OCI-LY7 (cell line): ENCODE measurements at regions not wholly inside any gene's neighbourhood (a gene's known extent, or its start where the extent isn't known, plus 50 kb on each side); places are given as distances from the start of the nearest gene placed in this dataset.

Experiments used
- BruUV-seq: library from RNA; stranded (reverse); fragments of 400-500 nt; replicated peaks from 2 replicates; lab custom pipeline; 2021; lab: Mats Ljungman, UMichigan
- CTCF ChIA-PET: fragments of 300-600 bp; sonication (Branson Sonifier 250); formaldehyde crosslinking; loops from one replicate; lab custom pipeline; 2022; ENCODE audit warnings: antibody characterized with exemption; ENCODE audit not compliant: unreplicated experiment; lab: Charles Lee
- POLR2A ChIA-PET: fragments of 300-600 bp; sonication (Branson Sonifier 250); formaldehyde crosslinking; loops from one replicate; lab custom pipeline; 2022; ENCODE audit warnings: antibody characterized with exemption; lab: Charles Lee
- DNase-seq: peaks from one replicate; pipeline ENCODE4 v3.0.0-alpha.2; 2015; ENCODE audit warnings: low spot score
- H2AFZ ChIP-seq: fragments of 200-600 bp; sonication (generic), shearing (Covaris generic); 2 replicates; pipeline ENCODE4 v1.6.1; 2014; ENCODE audit warnings: mild to moderate bottlenecking, antibody characterized with exemption, low read length, moderate library complexity
- H3K27ac ChIP-seq: fragments of 200-600 bp; sonication (generic); 2 replicates; pipeline ENCODE4 v1.5.1; 2014; ENCODE audit warnings: mixed run types, low read depth, mild to moderate bottlenecking, moderate library complexity, low read length, inconsistent platforms; ENCODE audit not compliant: poor library complexity, severe bottlenecking
- H3K36me3 ChIP-seq: fragments of 200-600 bp; sonication (generic); 2 replicates; pipeline ENCODE4 v1.6.1; 2014; ENCODE audit warnings: mild to moderate bottlenecking, antibody characterized with exemption, low read length, moderate library complexity, mixed read lengths; ENCODE audit not compliant: insufficient read depth
- H3K4me1 ChIP-seq: fragments of 200-600 bp; sonication (generic); 2 replicates; pipeline ENCODE4 v1.5.1; 2014; ENCODE audit warnings: mild to moderate bottlenecking, low read length; ENCODE audit not compliant: insufficient read depth, poor library complexity, severe bottlenecking
- H3K4me2 ChIP-seq: fragments of 200-600 bp; sonication (generic); 2 replicates; pipeline ENCODE4 v1.6.1; 2014; ENCODE audit warnings: mild to moderate bottlenecking, low read length
- H3K4me3 ChIP-seq: fragments of 200-600 bp; sonication (generic); 2 replicates; pipeline ENCODE4 v1.5.1; 2014; ENCODE audit warnings: mild to moderate bottlenecking, low read depth, low read length; ENCODE audit not compliant: poor library complexity, severe bottlenecking
- H3K79me2 ChIP-seq: fragments of 200-600 bp; sonication (generic); 2 replicates; pipeline ENCODE4 v1.6.1; 2016; ENCODE audit warnings: low read depth, mild to moderate bottlenecking, low read length, moderate library complexity, mixed read lengths; ENCODE audit not compliant: insufficient read depth
- H3K9me2 ChIP-seq: fragments of 200-600 bp; sonication (generic); 2 replicates; pipeline ENCODE4 v1.6.1; 2016; ENCODE audit warnings: mild to moderate bottlenecking, low read length, mixed read lengths; ENCODE audit not compliant: insufficient read depth
- H3K9me3 ChIP-seq: fragments of 200-600 bp; sonication (generic); 2 replicates; pipeline ENCODE4 v1.6.1; 2014; ENCODE audit warnings: mild to moderate bottlenecking, mixed run types, low read length, mixed read lengths
- H4K20me1 ChIP-seq: fragments of 200-600 bp; sonication (generic); 2 replicates; pipeline ENCODE4 v1.6.1; 2014; ENCODE audit warnings: mild to moderate bottlenecking, antibody characterized with exemption, low read length, moderate library complexity, mixed read lengths; ENCODE audit not compliant: insufficient read depth
- EZH2phosphoT487 ChIP-seq: fragments of 200-600 bp; sonication (generic); IDR thresholded peaks from 2 replicates; pipeline ENCODE4 v1.6.1; 2018; ENCODE audit warnings: low read depth, borderline replicate concordance, mild to moderate bottlenecking, mixed run types, antibody characterized with exemption, low read length, moderate library complexity, mixed read lengths
- intact Hi-C: fragments of 100-400 bp; cut with micrococcal nuclease; formaldehyde crosslinking; loops from one replicate; pipeline ENCODE4 v1.10.0; 2022; ENCODE audit not compliant: unreplicated experiment
- TF ChIP-seq, protein P1 (sequence below): fragments of 200-600 bp; sonication (generic); conservative IDR thresholded peaks from 2 replicates; pipeline ENCODE4 v1.5.1; 2014; ENCODE audit warnings: mild to moderate bottlenecking, antibody characterized with exemption, low read length, moderate library complexity, mixed read lengths

DNA sequence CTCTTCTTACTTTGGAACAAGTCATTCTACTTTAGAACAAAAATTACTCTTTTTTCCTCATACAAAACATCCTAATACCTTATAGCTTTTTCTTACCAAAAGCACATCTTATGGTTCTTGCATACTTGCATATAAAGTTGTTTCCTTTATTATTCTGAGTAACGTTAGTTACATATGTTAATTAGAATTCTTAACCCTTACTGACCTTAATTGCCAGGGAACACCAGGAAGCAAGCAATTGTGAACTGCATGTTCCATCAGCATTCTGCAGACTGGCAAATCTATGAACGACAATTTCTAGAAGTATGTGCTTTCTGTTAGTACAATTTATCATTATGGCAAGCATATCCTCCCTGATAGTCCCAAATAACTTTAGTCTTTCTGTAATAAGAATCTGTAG, 831.0 kb downstream of the C6orf118 start:
- Histone ChIP-seq H3K4me2 (no peak overlapping the region), H3K79me2 (no peaks in the 10 kb centered on the region), H3K9me3 (no peaks in the 10 kb centered on the region), H3K9me2 (no peaks in the 10 kb centered on the region), H3K36me3 (no peaks in the 10 kb centered on the region), H2AFZ (no peak overlapping the region), H3K27ac (no peak overlapping the region), H3K4me1 (no peaks in the 10 kb centered on the region), H4K20me1 (no peaks in the 10 kb centered on the region), H3K4me3 (no peak overlapping the region)
- ChIA-PET CTCF (no interaction called here), POLR2A (interaction anchor here (0.8 to 1.9 kb wide), 2 partner anchors 9 to 25 kb away, joined by 3 to 8 read pairs; no protein-coding TSS in a partner anchor)
- no peak for DNase-seq
- BruUV-seq, result no TSS peak
- intact Hi-C loops, result no loop called here
- TF ChIP-seq, protein P1, sequence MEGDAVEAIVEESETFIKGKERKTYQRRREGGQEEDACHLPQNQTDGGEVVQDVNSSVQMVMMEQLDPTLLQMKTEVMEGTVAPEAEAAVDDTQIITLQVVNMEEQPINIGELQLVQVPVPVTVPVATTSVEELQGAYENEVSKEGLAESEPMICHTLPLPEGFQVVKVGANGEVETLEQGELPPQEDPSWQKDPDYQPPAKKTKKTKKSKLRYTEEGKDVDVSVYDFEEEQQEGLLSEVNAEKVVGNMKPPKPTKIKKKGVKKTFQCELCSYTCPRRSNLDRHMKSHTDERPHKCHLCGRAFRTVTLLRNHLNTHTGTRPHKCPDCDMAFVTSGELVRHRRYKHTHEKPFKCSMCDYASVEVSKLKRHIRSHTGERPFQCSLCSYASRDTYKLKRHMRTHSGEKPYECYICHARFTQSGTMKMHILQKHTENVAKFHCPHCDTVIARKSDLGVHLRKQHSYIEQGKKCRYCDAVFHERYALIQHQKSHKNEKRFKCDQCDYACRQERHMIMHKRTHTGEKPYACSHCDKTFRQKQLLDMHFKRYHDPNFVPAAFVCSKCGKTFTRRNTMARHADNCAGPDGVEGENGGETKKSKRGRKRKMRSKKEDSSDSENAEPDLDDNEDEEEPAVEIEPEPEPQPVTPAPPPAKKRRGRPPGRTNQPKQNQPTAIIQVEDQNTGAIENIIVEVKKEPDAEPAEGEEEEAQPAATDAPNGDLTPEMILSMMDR, result no peak
- no peak for TF ChIP-seq EZH2phosphoT487

DNA sequence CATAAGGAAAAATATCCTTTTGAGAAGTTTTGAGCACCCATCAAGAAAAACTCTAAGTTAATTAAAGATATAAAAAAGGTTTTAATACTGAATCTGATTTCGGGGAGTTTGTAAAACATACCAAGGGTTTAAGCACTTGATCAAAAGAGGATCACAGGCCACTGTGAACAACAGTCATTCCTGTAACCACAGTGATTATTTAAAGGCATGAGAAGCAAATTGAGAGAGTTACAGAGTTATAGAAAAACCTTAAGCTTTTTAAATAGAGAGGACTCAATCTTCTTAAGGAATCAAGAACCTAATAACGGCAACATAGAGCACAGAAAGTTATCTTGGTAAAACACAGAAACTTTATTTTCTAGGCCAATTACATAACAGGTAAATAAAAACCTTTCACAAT, 831.6 kb downstream of the C6orf118 start:
- no peaks in the 10 kb centered on the region for H3K9me2 ChIP-seq
- intact Hi-C loops, result no loop called here

GRCh38 chr6:164477101-164477500, 832.3 kb downstream of the C6orf118 start:
- intact Hi-C loops, result no loop called here
- Histone ChIP-seq H3K4me2 (no peak overlapping the region), H3K27ac (no peak overlapping the region), H2AFZ (no peak overlapping the region), H3K4me1 (no peaks in the 10 kb centered on the region), H4K20me1 (no peaks in the 10 kb centered on the region), H3K9me3 (no peaks in the 10 kb centered on the region), H3K79me2 (no peaks in the 10 kb centered on the region), H3K36me3 (no peaks in the 10 kb centered on the region), H3K9me2 (no peaks in the 10 kb centered on the region), H3K4me3 (no peak overlapping the region)
- ChIA-PET CTCF (no interaction called here), POLR2A (no interaction called here)
- TF ChIP-seq EZH2phosphoT487, result no peak
- TF ChIP-seq, protein P1, result no peak
- no peak for DNase-seq
- no TSS peak for BruUV-seq

More for the DNA sequence above, 831.6 kb downstream of the C6orf118 start:
- no peak overlapping the region for H3K4me2 ChIP-seq
- no peak overlapping the region for H3K4me3 ChIP-seq
- H3K4me1 ChIP-seq, result no peaks in the 10 kb centered on the region
- H3K36me3 ChIP-seq, result no peaks in the 10 kb centered on the region
- POLR2A ChIA-PET, result no interaction called here
- DNase-seq, result no peak
- H4K20me1 ChIP-seq, result no peaks in the 10 kb centered on the region
- no peak for TF ChIP-seq EZH2phosphoT487
- TF ChIP-seq, protein P1, result no peak
- BruUV-seq, result no TSS peak
- H3K9me3 ChIP-seq, result no peaks in the 10 kb centered on the region
- CTCF ChIA-PET, result no interaction called here
- no peaks in the 10 kb centered on the region for H3K79me2 ChIP-seq
- no peak overlapping the region for H2AFZ ChIP-seq
- H3K27ac ChIP-seq, result no peak overlapping the region
